Activated CD8-positive, alpha-beta memory T cell treated with anti-CD3 and anti-CD28 coated beads, Interleukin-2, amount 10 ng/mL, durations not matched to agents 7 days and 5 days (primary cell): ENCODE measurements at regions not wholly inside any gene's neighbourhood (a gene's known extent, or its start where the extent isn't known, plus 50 kb on each side); places are given as distances from the start of the nearest gene placed in this dataset.

ENCODE experiments used
- ATAC-seq: fragments of 150-1000 bp; cut with Tn5 transposase; one replicate; pipeline ENCODE4 v1.10.0; 2021; ENCODE audit warnings: moderate library complexity
- CTCF ChIA-PET: fragments of 350-600 bp; sonication (Branson Sonifier 250); formaldehyde crosslinking; loops from one replicate; lab custom pipeline; 2021; ENCODE audit warnings: antibody characterized with exemption; lab: Charles Lee
- DNase-seq: peaks from one replicate; pipeline ENCODE4 v3.0.0-alpha.2; 2020
- H3K27ac Mint-ChIP-seq: one replicate; pipeline ENCODE4 v1.8.0; 2021; ENCODE audit warnings: mild to moderate bottlenecking, mixed read lengths
- H3K27me3 Mint-ChIP-seq: one replicate; pipeline ENCODE4 v1.8.0; 2021; ENCODE audit warnings: mixed read lengths
- H3K36me3 Mint-ChIP-seq: one replicate; pipeline ENCODE4 v1.8.0; 2021; ENCODE audit warnings: mild to moderate bottlenecking, mixed read lengths
- H3K4me1 Mint-ChIP-seq: one replicate; pipeline ENCODE4 v1.8.0; 2021; ENCODE audit warnings: mixed read lengths
- H3K4me3 Mint-ChIP-seq: one replicate; pipeline ENCODE4 v1.8.0; 2021; ENCODE audit warnings: mild to moderate bottlenecking, moderate library complexity, mixed read lengths
- H3K9me3 Mint-ChIP-seq: one replicate; pipeline ENCODE4 v1.8.0; 2022; ENCODE audit warnings: low read depth, mixed read lengths

DNA sequence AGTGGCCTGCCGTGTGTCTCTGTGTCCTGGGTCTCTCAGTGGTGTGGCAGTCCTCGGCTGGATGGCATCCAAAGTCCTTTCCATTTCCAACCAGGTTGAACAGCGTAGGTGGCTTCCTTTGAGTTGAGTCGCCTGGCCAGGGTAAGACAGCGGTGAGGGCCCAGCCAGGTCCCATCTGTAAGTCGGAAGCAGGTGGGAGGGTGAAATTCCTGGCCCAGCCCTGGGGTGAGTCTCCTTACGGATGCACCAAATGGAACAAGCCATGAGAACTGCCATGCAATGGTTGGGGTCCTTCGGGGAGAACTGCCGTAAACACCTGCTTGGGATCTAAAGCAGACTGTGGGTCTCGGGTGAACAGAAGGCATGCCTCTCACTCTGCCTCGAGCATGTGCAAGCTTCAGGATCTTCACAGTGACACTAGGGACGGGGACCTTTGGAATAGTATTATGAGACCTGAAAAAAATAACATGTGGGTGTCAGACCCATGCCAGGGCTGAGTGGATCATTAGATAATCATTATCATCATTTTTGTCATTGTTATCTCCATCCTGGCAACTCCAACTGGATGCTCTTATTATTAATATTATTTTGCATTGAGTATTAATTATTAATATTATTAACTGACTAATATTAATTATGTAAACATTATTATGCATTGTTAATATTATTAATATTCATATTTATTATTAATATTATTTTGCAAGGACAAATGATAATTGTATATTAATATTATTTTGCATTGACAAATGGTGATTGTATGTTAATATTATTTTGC, 57.7 kb upstream of the LINC01488 start:
- Mint-ChIP-seq H3K36me3 (no peaks in the 10 kb centered on the region), H3K27ac (no peak overlapping the region), H3K27me3 (peaks cover 11% of the 10 kb centered on the region), H3K4me1 (peaks cover 13% of the 10 kb centered on the region), H3K9me3 (peaks cover 8% of the 10 kb centered on the region), H3K4me3 (no peak overlapping the region)
- CTCF ChIA-PET = no interaction called here
- ATAC-seq (no peak), DNase-seq (no peak)

DNA sequence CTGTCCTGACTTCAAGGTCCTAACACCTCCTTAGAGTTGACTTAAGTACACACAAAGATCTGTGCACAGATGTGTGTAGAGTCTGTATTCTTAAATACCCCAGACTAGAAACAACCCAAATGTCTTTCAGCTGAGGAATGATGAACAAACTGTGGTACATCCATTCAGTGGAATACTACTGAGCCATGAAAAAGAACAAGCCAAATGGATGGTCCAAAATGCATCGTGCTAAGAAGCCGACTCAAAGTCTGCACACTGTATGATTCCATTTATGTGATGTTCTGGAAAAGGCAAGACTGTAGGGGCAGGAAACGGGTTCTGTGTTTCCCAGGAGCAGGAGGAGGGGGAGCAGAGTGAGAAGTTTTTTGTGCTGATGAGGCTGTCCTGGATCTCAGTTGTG, 56.7 kb upstream of the LINC01488 start:
- Mint-ChIP-seq H3K27me3 (peaks cover 13% of the 10 kb centered on the region), H3K27ac (no peak overlapping the region), H3K4me3 (no peak overlapping the region), H3K9me3 (peaks cover 8% of the 10 kb centered on the region), H3K4me1 (peaks cover 13% of the 10 kb centered on the region), H3K36me3 (no peaks in the 10 kb centered on the region)
- no peak for ATAC-seq
- no peak for DNase-seq
- CTCF ChIA-PET = no interaction called here

- CTCF ChIA-PET = no interaction called here
- H3K36me3 Mint-ChIP-seq = no peaks in the 10 kb centered on the region
- H3K4me1 Mint-ChIP-seq = peaks cover 13% of the 10 kb centered on the region
- peaks cover 13% of the 10 kb centered on the region for H3K27me3 Mint-ChIP-seq
- no peak overlapping the region for H3K27ac Mint-ChIP-seq
- ATAC-seq = no peak
- no peak for DNase-seq
- peaks cover 8% of the 10 kb centered on the region for H3K9me3 Mint-ChIP-seq
- no peak overlapping the region for H3K4me3 Mint-ChIP-seq
Measured at GRCh38 chr11:69425444-69425843, 56.0 kb upstream of the LINC01488 start.

DNA sequence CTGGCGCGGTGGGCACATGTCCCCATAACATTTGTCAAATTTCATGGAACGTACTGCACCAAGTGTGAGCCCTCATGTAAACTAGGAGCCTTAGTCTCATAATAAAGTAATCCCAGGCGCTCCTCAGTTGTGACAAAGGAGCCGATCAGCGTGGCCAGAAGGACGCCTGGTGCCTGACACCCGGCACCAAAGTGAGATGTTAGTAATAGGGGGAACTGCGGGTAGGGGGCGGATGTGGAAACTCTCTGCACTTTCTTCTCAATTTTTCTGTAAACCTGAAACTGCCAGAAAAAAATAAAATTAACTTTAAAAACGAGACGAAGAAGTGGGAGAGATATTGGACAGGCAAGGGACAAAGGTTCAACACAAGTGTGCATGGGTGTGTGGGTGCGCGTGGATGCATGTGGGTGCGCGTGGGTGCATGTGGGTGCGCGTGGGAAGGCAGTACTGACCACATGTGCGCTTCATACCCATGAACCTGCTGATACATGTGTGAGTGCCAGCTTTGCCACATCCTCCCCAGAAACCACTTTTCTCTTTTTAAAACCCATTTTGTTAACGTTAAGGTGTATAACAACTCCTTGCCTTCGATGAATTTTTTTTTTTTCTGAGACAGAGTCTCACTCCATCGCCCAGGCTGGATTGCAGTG, 55.4 kb upstream of the LINC01488 start:
- DNase-seq (peak; percentile 53), ATAC-seq (peak; percentile 49)
- H3K9me3 Mint-ChIP-seq = peaks cover 8% of the 10 kb centered on the region
- H3K27ac Mint-ChIP-seq = no peak overlapping the region
- no peaks in the 10 kb centered on the region for H3K36me3 Mint-ChIP-seq
- peaks cover 13% of the 10 kb centered on the region for H3K27me3 Mint-ChIP-seq
- H3K4me3 Mint-ChIP-seq = no peak overlapping the region
- CTCF ChIA-PET = no interaction called here
- peaks cover 13% of the 10 kb centered on the region for H3K4me1 Mint-ChIP-seq

DNA sequence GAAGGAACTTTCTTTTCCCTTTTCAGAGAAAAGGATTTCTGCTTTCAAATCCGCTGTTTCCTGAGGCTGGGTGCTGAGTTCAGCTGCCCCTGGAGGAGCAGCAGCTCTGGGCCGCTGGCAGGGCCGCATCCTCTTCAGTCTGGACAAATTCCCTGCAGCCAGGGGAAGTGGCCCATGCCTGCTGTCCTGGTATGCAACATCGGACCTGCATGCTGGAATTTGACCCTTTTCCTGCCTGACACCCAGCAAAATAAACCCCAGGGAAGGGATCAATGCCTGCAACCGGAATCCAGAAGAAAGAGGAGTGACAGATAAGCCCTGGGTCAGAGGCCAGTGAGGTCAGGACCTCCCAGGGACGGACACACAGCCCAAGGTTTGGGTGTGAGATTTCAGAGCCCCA, 54.1 kb upstream of the LINC01488 start:
- H3K27me3 Mint-ChIP-seq = peaks cover 13% of the 10 kb centered on the region
- peaks cover 13% of the 10 kb centered on the region for H3K4me1 Mint-ChIP-seq
- CTCF ChIA-PET = no interaction called here
- no peak overlapping the region for H3K27ac Mint-ChIP-seq
- no peak overlapping the region for H3K4me3 Mint-ChIP-seq
- no peaks in the 10 kb centered on the region for H3K36me3 Mint-ChIP-seq
- peaks cover 8% of the 10 kb centered on the region for H3K9me3 Mint-ChIP-seq
- DNase-seq = no peak
- ATAC-seq = no peak

DNA sequence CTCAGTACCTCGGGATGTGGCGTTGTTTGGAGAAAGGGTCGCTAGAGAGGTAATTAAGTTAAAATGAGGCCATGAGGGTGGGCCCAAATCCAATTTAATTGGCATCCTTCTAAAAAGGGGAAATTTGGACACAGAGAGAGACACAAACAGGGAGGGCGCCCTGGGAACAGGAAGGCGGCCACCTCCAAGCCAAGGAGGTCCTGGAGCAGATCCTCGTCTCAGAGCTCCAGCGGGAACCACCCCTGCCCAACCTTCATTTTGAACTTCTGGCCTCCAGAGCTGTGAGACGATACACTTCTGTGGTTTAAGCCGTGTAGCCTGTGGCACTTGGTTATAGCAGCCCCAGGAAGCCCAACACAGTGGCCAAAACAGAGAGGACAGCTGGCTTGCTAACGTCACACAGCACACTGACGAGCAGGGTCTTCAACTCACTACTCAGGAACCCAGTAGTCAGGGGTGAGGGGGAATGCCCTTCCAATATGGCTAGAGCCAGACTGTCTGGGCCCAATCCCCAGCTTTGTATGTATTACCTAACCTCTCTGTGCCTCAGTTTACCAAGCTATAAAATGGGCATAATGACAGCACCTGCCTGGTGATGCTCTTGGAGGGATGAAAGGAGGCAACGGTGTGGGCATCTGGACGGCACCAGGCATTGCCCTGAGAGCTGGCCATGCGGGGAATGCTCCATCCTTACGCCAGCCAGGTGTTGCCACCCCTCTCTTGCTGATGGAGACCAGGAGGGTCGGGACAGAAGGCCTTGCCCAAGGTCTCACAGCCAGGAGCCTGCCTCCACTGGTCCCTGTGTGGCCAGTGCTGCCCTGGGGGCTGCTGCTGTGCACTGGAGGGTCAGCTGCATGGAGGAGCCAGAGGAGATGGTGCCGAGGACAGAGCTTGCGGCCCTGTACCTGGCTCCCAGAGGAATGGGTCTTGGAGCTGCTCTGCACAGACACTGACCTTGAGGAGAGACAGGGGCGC, 53.3 kb upstream of the LINC01488 start:
- Mint-ChIP-seq H3K27me3 (peaks cover 14% of the 10 kb centered on the region), H3K4me3 (no peak overlapping the region), H3K9me3 (peaks cover 8% of the 10 kb centered on the region), H3K4me1 (peaks cover 13% of the 10 kb centered on the region), H3K36me3 (no peaks in the 10 kb centered on the region), H3K27ac (no peak overlapping the region)
- CTCF ChIA-PET = interaction anchor here (1.6 kb wide), 1 partner anchor 136 kb away, joined by 3 read pairs; no protein-coding TSS in a partner anchor
- DNase-seq (no peak), ATAC-seq (no peak)

DNA sequence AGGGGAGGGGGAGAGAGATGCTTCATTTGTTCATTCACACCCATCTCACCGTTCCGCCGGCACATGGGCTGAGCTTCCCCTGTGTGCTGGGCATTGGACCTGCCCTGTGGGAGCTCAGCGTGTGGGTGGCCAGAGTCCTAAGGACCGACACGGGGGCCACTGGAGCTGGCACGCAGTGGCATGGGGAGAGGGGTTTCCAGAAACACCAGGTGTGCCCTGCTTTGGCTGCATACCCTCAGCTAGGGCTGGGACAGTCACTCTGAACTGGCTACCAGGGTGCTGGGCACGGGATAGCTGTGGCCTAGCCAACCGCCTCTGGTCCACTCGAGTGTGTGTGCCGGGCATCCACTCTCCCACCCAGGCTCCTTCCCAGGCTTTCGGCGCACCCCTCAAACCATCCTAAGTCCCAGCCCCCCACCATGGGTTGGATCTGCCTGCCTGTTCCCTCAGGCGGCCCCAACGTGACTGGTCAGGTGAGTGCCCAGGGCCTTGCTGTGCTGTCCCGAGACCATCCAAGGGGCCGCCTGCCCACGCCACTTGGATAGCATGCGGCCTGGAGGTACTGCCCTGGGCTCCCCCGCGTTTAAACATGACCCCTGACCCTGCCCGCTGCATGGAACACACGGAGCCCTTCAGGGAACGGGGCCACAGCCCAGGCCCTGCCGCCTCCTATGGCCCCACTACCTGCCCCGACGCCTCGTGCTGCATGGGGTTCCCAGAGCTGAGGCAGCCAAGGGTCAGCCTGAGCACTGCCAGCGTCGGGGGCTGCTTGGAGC, 51.6 kb upstream of the LINC01488 start:
- DNase-seq = no peak
- H3K4me3 Mint-ChIP-seq = no peak overlapping the region
- H3K4me1 Mint-ChIP-seq = peaks cover 13% of the 10 kb centered on the region
- peaks cover 17% of the 10 kb centered on the region for H3K27me3 Mint-ChIP-seq
- H3K9me3 Mint-ChIP-seq = no peaks in the 10 kb centered on the region
- no peaks in the 10 kb centered on the region for H3K36me3 Mint-ChIP-seq
- no peak overlapping the region for H3K27ac Mint-ChIP-seq
- no peak for ATAC-seq
- CTCF ChIA-PET = no interaction called here

DNA sequence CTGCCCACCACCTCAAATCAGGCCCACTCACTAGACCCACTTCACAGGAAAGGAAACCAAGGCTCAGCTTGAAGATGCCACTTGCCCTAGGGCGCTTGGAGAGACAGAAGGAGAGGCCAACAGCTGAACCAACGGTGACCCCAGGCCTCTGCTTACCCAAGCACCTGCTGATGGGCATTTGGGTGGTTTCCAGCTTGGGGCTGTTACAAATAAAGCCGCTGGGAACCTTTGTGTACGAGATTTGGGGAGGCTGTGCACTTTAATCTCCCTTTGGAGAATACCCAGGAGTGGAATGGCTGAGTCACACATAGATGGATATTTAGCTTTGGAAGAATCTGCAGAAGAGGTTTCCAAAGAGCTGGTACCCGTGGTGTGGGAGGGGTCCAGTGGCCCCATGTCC, 50.9 kb upstream of the LINC01488 start:
- Mint-ChIP-seq H3K36me3 (no peaks in the 10 kb centered on the region), H3K27me3 (peaks cover 18% of the 10 kb centered on the region), H3K4me3 (no peak overlapping the region), H3K9me3 (no peaks in the 10 kb centered on the region), H3K27ac (no peak overlapping the region), H3K4me1 (peaks cover 9% of the 10 kb centered on the region)
- ATAC-seq (no peak), DNase-seq (no peak)
- CTCF ChIA-PET = no interaction called here

DNA sequence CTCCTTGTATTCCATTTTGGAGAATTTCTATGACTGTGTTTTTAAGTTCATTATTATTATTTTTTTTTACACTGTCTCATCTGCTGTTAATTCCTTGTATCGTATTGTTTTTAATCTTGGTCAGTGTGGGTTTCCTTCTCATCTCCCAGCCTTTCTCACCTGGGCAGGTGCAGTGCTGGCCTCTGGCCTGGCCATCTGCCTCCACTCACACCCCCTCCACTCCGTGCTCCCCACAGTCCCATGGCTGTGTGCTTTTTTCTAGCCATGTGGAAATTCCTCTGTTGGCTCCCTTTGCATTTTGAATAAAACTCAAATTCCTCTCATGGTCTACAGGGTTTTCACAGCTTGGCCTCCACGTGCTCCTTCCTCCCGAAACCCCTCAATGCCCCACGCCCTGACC, 50.3 kb upstream of the LINC01488 start:
- H3K36me3 Mint-ChIP-seq = no peaks in the 10 kb centered on the region
- no peak for DNase-seq
- CTCF ChIA-PET = no interaction called here
- H3K27ac Mint-ChIP-seq = no peak overlapping the region
- peaks cover 4% of the 10 kb centered on the region for H3K4me1 Mint-ChIP-seq
- no peak overlapping the region for H3K4me3 Mint-ChIP-seq
- peaks cover 23% of the 10 kb centered on the region for H3K27me3 Mint-ChIP-seq
- no peak for ATAC-seq
- no peaks in the 10 kb centered on the region for H3K9me3 Mint-ChIP-seq
